GM21529 (cell line): ENCODE measurements at regions not wholly inside any gene's neighbourhood (a gene's known extent, or its start where the extent isn't known, plus 50 kb on each side); places are given as distances from the start of the nearest gene placed in this dataset.
"Not testable (repeated sequence)": the region's sequence is repeated elsewhere in the genome, so short reads cannot be mapped to it uniquely, and the experiment has no call there.

ENCODE experiments used
- ATAC-seq: cut with Tn5 transposase; IDR thresholded peaks from one replicate; pipeline ENCODE4 v1.9.1; 2021; ENCODE audit not compliant: unreplicated experiment

DNA sequence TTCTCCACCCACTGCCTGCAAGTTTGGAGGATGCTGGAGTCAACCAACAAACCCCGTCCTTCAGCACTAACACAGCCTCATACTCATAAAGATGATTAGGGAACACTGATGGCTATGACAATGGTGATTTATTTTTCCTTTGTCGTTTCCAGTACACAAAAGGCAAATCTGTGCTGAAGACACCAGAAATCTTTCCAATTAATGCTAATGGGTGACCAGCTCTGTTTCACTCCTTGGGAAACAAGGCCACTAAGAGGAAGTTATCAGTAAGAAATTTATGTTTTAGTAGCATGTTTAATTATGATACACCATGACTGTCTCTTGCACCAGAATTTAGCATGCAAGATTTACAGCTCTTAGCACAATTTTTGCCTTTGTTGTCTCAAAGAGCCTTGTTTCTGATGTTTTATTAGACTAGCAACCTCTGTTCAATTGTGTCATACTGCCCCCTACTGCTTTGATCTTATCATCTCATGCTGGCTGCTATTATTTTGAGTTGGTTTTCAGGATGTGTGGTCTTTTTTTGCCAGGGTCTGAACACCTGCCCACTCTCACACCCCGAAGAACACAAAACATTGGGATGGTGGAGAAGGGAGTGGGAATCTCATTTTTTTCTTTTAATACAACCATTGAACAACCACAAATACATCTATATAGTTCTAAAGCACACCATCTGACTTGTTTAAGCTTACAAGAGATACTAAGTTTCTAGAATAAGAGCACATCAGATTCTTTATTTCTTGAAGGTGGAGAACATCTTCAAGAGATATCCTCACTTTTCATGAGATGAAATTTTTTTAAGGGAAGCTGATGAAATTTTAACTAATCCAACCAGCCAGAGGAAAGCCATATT lies 160.9 kb downstream of the SPTSSA start:
- no peak for ATAC-seq

DNA sequence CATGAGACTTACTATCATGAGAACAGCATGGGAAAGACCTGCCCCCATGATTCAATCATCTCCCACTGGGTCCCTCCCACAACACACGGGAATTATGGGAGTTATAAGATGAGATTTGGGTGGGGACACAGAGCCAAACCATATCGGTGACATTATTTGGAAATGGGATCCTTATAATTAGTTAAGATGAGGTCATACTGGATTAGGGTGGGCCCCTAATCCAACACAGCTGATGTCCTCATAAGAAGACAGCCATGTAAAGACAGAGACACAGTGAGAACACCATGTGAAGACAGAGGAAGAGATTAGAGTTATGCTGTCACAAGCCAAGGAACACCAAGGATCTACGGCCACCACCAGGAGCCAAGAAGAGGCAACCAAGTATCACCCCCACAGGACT lies 161.7 kb downstream of the SPTSSA start:
- ATAC-seq = no peak

DNA sequence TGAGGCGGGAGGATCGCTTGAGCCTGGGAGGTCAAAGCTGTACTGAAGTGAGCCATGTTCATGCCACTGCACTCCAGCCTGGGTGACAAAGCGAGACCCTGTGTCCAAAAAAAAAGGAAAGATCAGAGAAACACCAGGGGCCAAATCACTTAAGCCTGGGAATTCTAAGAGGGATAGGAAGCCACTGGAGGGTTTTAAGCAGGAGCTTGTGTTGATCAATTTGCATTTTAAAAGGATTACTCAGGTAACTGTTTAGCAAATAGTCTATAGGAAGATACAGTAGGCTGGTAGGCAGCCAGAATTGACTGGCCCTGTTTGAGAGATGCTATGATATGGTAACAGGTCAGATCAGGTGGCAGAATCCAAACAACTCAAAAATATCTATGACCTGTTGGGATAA lies 162.7 kb downstream of the SPTSSA start:
- ATAC-seq = no peak

DNA sequence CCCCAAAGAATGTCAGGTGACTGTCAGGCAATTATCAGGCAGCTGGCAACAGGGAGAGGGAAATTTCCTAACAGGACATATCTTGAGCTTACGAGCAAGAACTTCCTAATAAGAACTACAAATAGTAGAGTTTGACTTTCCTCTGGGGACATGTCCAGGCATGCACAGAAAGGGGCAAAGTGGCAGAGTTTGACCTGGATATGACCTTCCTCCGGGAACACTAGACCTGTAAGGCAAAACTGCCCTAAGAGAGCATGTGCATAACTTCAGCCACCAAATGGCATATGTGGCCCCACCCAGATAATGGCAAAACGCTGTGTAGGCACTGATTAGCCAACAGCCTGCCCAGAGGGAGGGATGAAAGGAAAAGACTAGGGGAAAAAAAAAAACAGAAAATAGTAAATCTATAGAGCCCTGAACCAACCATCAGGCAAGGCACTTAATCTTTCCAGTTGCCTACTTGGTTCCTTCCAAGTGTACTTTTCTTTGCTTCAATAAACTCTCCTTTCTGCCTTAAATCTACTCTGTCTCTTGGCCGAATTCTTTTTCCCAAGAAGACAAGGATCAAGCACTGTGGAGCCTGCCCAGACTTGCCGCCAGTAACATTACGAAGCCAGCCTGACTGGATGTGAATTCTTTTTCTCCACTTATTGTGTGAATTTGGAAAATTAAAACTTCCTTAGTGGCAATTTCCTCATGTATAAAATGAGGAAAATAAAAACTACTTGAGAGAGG lies 164.1 kb downstream of the SPTSSA start:
- ATAC-seq = no peak

DNA sequence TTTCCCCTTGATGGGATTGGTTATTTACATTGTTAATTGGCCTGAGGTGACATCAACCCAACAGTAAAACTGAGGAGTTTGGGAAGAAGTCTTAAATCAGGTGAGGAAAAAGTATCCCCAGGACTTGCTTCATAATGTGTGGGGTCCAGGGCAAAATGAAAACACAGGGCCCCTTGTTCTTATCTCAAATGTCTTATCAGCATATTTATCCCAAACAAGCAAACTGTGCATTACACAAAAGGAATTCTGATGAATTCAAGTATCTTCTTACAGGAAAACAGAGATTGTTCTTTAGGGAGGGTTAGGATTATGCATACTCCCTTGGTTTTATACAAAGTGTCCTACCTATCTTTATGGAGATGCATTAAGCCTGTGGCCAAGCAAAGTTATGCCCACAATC lies 178.4 kb downstream of the SPTSSA start:
- no peak for ATAC-seq

DNA sequence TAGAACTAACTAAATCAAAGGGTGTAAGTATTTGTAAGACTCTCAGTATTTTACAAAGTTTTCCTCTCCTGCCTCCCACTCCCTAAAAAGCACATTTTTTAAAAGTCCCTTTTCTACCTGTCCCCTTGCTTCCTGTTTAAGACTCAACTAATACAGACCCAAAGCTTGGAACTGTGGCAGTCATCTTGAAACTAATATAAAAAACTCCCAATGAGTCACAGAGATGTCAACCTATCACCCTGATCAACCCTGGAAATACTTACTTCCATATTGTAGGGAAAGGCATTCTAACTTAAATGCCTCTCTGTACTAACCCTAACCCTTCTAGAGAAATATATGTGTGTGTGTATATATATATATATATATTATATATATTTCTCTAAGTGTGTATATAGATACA lies 184.8 kb downstream of the SPTSSA start:
- peak; percentile 76 for ATAC-seq

DNA sequence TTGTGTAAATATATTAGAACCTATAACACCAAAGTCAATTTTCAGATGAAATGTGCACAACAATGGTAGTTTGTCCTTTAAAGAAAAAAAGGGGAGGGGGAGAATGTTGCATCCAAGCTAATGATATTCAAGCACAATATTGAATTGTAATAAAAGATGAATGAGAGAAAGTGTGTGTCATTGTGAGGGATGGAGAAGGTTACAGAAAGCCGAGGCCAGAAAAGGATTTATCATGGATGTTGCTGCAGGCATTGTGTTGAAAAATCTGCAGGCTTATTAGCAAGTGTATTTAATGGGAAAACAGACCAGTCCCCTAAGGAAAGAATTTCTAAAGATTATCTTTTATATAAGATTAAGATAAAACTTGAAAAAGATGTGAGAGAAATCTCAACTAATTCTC lies 186.5 kb downstream of the SPTSSA start:
- ATAC-seq = no peak

DNA sequence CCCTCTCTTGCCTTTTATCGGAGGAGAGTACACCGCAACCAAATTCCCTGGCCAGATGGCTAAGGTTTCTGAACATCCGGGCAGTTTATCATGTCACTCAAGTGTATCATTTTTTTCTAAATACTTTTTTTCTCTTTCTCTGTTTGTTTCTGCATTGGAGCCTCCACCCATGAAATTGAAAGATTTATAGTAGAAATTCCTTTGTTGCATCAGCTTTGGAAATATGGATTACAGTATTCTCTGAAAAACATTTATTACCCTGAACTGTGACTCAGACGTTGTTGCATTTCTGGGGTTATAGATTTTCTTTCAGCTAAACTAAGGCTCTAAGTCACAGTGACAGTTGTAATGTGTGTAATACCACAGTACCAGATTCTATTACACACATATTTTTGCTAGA lies 187.0 kb downstream of the SPTSSA start:
- ATAC-seq = no peak

DNA sequence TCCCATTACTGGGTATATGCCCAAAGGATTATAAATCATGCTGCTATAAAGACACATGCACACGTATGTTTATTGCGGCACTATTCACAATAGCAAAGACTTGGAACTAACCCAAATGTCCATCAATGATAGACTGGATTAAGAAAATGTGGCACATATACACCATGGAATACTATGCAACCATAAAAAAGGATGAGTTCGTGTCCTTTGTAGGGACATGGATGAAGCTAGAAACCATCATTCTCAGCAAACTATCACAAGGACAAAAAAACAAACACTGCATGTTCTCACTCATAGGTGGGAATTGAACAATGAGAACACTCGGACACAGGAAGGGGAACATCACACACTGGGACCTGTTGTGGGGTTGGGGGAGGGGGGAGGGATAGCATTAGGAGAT lies 188.3 kb downstream of the SPTSSA start:
- not testable (repeated sequence) for ATAC-seq

DNA sequence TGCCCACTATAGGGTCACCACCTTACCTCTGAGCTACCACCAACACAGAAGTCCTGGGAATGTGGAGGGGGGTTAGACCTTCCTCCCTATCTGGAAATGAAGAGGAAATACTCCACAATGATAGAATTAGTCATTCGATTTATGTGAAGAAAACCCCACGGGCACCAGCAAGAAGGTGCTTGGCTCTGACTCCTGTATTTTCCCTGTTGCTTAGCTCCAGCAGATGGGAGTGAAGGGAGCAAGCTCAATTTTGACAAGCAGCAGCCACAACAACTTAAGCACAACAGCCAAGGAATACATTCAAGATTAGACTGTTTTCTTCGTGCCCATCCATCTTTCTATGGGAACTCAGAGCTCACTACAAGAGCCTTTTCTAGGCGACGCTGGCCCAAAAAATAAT lies 191.7 kb downstream of the SPTSSA start:
- ATAC-seq = no peak

DNA sequence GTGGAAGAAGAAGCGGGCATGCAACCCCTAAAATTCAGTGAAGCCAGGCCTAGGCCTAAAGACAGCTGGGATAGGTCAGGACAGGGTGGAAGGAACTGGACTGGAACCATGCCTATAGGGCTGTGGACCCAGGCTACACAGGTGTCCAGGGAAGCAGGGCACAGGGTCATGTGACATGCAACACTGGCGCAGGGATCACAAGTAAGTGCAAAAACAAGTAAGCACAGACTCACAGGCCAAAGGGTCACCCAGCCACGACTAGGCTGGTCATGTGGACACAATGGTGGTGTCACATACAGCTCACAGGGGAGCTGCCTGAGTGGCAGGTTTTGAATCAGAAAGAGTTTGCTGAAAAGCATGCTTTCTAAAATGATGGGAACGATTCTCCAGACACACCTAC lies 195.7 kb downstream of the SPTSSA start:
- no peak for ATAC-seq

DNA sequence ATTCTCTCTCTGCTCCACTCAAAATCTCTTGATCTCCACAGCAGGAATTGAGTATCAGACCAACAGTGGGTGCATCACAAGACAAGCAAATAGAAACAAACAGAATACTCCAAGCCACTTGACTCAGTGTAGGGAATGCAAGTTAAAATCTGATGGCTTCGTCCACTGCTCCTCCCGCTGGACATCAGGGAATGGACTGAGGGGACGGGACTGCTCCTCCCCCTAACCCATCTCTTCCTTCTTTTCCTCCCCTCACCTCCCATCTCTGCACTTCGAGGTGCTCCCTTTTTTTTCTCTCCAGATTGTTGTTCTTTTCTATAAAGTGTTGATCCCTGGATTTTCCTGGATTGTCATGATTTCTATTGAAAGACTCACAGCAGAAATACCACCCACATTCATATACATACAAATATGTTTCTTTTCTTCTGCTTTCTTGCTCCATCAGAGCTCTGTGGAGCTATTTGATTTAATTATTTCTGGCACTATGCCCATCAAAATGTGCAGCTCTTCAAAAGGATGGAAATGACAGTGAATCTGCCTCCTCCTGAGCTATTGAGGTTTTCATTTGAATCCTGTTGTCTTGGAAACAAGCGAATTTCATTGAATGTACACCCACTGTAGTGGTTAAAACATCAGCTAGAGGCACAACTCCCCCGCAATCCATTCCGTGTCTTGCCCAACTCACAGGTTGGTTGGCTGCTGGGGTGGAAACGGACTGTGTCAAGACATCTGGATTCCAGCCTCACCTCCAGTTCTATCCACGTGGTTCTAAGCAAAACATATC lies 199.7 kb downstream of the SPTSSA start:
- ATAC-seq = no peak

DNA sequence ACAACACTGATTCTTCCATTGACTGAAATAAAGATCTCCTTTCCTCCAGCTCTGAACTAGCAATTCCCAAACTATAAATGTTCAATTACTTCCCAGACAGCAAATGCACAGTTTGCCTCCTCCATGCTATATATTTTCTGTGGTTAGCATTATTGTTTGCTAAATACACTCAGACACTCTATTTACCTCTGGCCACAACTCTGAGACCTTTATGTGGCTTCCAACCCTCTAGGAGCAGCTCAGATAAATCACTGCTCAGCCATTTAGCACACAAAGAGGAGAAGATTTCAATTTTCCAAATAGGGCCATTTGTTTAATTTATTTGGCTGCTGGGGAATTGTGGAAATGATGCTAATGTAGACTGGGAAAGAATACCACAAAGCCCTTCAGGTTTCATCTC lies 202.0 kb downstream of the SPTSSA start:
- no peak for ATAC-seq

DNA sequence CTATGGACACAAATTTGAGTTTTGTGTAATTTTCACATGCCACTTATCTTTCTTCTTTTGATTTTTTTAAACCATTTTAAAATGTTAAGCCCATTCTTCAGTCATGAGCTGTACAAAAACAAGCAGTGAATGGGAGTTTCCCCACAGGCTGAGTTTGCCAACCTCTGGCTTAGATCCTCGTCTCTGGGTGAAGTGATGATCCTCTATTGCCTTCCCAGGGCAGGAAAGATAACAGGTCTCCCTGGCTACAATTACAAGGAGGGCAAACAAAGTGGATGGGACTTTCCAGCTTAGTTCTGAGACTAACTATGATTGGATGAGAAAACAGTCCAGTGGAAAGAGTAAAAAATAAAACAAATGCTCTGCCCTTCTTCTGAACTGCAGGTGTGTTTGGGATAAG lies 203.7 kb downstream of the SPTSSA start:
- ATAC-seq = no peak

DNA sequence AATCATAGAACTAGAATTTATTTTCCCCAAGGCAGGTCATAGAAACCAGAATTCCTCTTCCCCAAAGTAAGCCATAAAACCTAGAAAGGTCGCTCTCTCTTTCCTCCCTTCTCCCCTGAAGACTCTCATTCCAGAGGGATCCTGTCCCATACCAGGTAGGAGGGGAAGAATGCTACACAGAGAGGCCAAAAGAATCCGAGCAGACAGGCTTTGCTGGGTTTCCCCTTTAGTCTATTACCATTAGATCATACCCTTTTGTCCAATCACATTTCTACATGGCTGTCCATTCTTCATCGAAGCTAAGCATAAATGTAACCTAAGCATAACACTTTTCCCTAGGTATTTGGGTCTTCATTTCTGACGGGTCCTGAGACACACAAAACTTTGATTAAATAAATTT lies 204.5 kb downstream of the SPTSSA start:
- no peak for ATAC-seq

DNA sequence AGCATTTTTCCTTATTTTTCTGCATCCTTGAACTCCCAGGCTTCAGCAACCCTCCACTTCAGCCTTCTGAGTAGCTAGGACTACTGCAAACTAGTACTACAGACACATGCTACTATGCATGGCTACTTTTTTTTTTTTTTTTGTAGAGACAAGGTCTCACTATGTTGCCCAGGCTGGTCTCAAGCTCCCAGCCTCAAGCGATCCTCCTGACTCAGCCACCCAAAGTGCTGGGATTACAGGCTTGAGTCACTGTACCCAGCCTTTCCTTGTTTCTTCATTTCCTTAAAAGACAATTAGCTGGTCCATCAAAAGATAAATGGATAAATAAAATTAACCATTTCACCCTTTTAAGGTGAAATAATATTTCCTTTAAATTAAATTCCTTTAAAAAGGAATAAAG lies 205.8 kb downstream of the SPTSSA start:
- no peak for ATAC-seq

DNA sequence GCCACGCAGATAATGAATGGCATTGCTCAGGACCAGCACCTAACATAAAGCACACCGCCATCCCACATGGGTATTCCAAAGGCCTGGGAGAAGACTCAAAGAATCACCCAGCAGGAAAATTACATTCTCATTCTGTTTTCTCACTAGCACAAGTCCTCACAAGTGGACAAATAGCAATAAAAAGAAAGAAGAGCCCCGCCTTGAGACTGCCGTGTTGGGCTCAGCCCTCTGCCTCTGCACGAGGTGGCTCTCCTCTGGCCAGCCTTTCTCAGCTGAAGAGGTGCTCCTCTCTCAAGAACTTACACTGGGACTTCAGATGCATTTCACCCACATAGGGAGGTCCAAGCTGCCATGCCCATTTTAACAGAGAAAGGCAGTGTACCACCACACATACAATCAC lies 207.5 kb downstream of the SPTSSA start:
- no peak for ATAC-seq

DNA sequence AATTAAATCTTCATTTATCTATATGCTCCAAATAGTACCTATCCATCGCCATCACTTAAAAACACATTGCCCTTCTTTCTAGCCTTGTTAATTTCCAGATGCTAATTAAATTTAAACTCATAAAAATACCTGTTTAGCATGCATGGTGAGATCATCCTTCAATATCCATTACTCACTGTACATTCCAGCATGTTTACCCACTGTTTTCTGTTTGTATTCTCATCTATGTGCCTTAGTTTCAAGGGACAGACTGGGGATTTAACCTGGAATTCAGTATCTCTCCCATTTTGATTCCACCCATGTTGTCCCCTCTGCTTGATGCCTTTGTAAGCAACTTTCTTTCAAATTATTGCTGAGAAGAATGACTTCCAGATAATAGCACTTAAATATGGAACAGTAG lies 208.0 kb downstream of the SPTSSA start:
- ATAC-seq = no peak

DNA sequence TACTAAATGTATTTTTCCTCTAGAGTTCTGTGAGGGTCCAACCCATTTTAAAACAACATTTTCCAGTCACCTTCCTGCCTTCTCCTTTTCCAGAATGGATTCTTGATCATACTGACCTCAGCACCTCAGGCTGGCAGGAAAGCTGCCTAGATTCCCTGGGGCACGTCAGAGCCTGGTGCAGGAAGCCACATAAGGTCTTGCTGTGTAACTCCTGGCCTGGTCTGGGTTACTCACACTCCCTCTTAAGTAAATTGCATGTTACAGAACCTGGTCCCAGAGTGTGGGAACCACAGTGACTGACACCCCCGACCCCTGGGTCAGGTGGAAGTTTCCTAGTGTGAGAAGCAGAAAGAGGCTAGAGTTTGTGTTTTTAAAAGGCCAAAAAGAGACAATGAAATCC lies 209.8 kb downstream of the SPTSSA start:
- no peak for ATAC-seq

DNA sequence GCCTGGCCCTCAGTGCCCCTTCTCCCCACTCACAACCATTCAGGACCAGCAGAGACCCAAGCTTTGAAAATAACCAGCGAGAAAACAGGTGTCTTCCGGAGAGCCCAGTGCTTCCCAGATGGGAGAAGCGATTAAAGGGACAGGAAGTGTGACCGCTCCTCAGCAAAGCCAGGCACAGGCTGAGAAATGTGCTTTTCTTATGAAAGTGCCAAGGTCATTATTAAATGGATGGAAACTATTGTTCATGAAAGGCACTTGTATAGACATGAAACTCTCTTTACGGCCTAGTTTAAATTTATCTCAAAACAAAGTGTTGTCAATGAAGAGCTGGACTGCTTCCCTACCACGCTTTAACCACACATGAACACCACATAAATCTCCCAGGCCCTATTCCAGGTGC lies 210.4 kb downstream of the SPTSSA start:
- no peak for ATAC-seq

DNA sequence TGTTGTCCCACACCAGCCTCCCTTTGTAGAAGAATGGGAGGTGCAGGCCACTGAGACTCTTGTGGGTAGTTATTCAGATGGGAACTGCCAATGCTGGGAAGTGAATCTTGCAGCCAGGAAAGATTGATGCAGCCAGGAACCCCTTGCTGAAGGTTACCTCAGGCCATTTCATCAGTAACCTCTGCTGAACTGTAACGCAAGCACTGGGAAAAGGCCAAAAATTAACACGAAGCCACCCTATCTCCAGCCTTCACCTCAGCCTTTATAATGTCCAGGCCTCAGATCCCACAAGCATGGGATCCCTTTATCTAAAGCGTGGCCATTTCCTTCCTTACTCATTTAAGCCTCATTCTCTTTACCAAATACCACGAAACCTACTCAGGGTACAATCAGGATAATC lies 211.1 kb downstream of the SPTSSA start:
- ATAC-seq = no peak

DNA sequence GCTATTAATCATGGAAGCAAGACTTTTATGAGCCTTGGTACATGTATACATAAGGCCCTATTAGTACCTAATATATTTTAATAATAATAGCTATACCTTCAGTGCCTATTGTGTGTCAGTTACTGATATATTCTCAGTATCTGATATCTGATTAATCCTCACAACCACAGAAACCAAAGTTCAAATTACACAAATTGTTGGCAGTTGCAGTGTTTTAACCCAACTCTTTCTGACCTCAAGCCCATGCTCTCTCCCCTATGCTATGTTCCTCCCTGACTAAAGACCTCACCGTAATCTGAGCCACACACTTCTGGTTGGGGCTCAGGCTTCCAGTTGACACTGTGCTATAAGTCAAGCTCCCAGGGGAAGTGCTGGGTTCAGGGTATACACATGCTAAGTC lies 214.4 kb downstream of the SPTSSA start:
- no peak for ATAC-seq
